Hepatocyte (in vitro differentiated cells): ENCODE measurements at regions not wholly inside any gene's neighbourhood (a gene's known extent, or its start where the extent isn't known, plus 50 kb on each side); places are given as distances from the start of the nearest gene placed in this dataset.
"Not testable (repeated sequence)": the region's sequence is repeated elsewhere in the genome, so short reads cannot be mapped to it uniquely, and the experiment has no call there.

Source experiments
- DNase-seq: peaks from one replicate; pipeline ENCODE4 v3.0.0-alpha.2; 2016; ENCODE audit warnings: low spot score
- H2AFZ ChIP-seq: fragments of 200-600 bp; sonication (generic); 2 replicates; pipeline ENCODE4 v1.6.0; 2016; ENCODE audit warnings: antibody characterized with exemption, mild to moderate bottlenecking
- H3K27ac ChIP-seq: fragments of 200-600 bp; sonication (generic); 2 replicates; pipeline ENCODE4 v1.5.1; 2016; ENCODE audit warnings: mild to moderate bottlenecking
- H3K27me3 ChIP-seq: fragments of 200-600 bp; sonication (generic); 2 replicates; pipeline ENCODE4 v1.6.1; 2016
- H3K36me3 ChIP-seq: fragments of 200-600 bp; sonication (generic); replicated peaks from 2 replicates; pipeline ENCODE4 v1.5.1; 2016; ENCODE audit warnings: low read depth; ENCODE audit not compliant: insufficient read depth
- H3K4me1 ChIP-seq: fragments of 200-600 bp; sonication (generic); 2 replicates; pipeline ENCODE4 v1.5.1; 2016; ENCODE audit warnings: mild to moderate bottlenecking, moderate library complexity; ENCODE audit not compliant: insufficient read depth
- H3K4me2 ChIP-seq: fragments of 200-600 bp; sonication (generic); 2 replicates; pipeline ENCODE4 v1.6.0; 2016
- H3K4me3 ChIP-seq: fragments of 200-600 bp; sonication (generic); 2 replicates; pipeline ENCODE4 v1.5.1; 2016; ENCODE audit warnings: mild to moderate bottlenecking
- H3K79me2 ChIP-seq: fragments of 200-600 bp; sonication (generic); 2 replicates; pipeline ENCODE4 v1.6.0; 2017; ENCODE audit warnings: mild to moderate bottlenecking
- H3K9me2 ChIP-seq: fragments of 200-600 bp; sonication (generic); replicated peaks from 2 replicates; pipeline ENCODE4 v1.6.0; 2017; ENCODE audit warnings: mild to moderate bottlenecking; ENCODE audit not compliant: insufficient read depth
- H3K9me3 ChIP-seq: fragments of 200-600 bp; sonication (generic); 2 replicates; pipeline ENCODE4 v1.5.1; 2016; ENCODE audit warnings: low read depth, mild to moderate bottlenecking
- H4K20me1 ChIP-seq: fragments of 200-600 bp; sonication (generic); 2 replicates; pipeline ENCODE4 v1.6.0; 2016; ENCODE audit warnings: mild to moderate bottlenecking; ENCODE audit not compliant: insufficient read depth, poor library complexity, severe bottlenecking
- EZH2 ChIP-seq: fragments of 200-600 bp; sonication (generic); IDR thresholded peaks from 2 replicates; pipeline ENCODE4 v1.6.1; 2016; ENCODE audit warnings: antibody characterized with exemption, mild to moderate bottlenecking, borderline replicate concordance
- EZH2phosphoT487 ChIP-seq: fragments of 200-600 bp; sonication (generic); IDR thresholded peaks from one replicate; pipeline ENCODE4 v1.6.1; 2018; ENCODE audit warnings: antibody characterized with exemption, mild to moderate bottlenecking, low read depth, moderate library complexity; ENCODE audit not compliant: unreplicated experiment, severe bottlenecking
- WGBS: methylation state at CpG from one replicate; pipeline ENCODE4 v1.1.6; 2016; ENCODE audit warnings: low lambda C conversion rate; ENCODE audit errors: missing lambda C conversion rate; 5-methylcytosine and 5-hydroxymethylcytosine counted together
- TF ChIP-seq, protein P1 (sequence below): fragments of 200-600 bp; sonication (generic); IDR thresholded peaks from 2 replicates; pipeline ENCODE4 v1.5.1; 2016; ENCODE audit warnings: antibody characterized with exemption, mild to moderate bottlenecking; ENCODE audit not compliant: poor library complexity

DNA sequence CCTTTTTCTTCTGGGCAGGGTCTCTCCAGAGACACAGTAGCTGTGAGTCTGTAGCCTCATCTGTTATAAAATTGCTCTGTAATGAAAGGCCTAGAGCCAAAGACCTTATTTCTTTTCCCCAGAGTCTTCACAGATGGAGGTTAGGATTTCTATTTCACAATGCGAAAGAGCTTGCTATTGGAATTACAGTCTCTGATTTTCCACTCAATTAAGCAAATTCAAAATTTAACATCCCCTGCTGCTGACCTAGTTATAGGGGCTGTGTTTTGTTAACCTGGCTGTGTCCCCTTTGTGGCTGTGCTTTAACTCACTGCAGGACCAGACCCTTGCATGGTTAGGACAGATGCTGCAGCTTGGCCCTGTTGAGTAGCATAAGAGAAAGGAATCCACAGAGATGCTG is 190.3 kb upstream of the NMUR2 start:
- no peak overlapping the region for H3K4me2 ChIP-seq
- H3K4me3 ChIP-seq: no peak overlapping the region
- H3K27me3 ChIP-seq: no peaks in the 10 kb centered on the region
- no peaks in the 10 kb centered on the region for H3K36me3 ChIP-seq
- no peak for DNase-seq
- H3K9me3 ChIP-seq: no peaks in the 10 kb centered on the region
- H3K9me2 ChIP-seq: no peaks in the 10 kb centered on the region
- H2AFZ ChIP-seq: no peak overlapping the region
- no peak overlapping the region for H3K27ac ChIP-seq
- H4K20me1 ChIP-seq: no peaks in the 10 kb centered on the region
- TF ChIP-seq EZH2 (no peak), EZH2phosphoT487 (no peak)
- TF ChIP-seq, protein P1, sequence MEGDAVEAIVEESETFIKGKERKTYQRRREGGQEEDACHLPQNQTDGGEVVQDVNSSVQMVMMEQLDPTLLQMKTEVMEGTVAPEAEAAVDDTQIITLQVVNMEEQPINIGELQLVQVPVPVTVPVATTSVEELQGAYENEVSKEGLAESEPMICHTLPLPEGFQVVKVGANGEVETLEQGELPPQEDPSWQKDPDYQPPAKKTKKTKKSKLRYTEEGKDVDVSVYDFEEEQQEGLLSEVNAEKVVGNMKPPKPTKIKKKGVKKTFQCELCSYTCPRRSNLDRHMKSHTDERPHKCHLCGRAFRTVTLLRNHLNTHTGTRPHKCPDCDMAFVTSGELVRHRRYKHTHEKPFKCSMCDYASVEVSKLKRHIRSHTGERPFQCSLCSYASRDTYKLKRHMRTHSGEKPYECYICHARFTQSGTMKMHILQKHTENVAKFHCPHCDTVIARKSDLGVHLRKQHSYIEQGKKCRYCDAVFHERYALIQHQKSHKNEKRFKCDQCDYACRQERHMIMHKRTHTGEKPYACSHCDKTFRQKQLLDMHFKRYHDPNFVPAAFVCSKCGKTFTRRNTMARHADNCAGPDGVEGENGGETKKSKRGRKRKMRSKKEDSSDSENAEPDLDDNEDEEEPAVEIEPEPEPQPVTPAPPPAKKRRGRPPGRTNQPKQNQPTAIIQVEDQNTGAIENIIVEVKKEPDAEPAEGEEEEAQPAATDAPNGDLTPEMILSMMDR: no peak
- H3K4me1 ChIP-seq: no peaks in the 10 kb centered on the region
- no peaks in the 10 kb centered on the region for H3K79me2 ChIP-seq
- 96% methylated on average over 1 of the region's 1 CpG for WGBS

DNA sequence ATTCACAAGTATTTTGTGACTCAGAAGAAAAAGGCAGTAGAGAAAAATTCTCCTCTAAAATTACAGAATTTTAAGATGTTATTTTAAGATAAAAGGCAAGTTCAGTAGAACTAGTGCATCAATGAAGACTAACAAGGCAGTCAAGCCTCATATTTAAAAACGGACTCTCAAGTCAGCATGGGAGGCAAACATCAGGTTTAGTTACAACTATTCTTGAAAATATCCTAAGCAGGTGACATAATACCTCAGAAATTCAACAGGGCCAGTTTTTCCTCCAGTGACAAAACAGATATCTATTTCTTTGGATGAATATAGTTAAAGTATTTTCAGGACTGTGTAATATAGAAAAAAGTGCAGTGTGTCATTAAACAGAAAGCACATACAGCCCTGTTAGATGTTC is 194.0 kb upstream of the NMUR2 start:
- H3K27me3 ChIP-seq: no peaks in the 10 kb centered on the region
- no peak overlapping the region for H3K4me3 ChIP-seq
- no peak overlapping the region for H2AFZ ChIP-seq
- H3K4me1 ChIP-seq: no peaks in the 10 kb centered on the region
- H3K36me3 ChIP-seq: no peaks in the 10 kb centered on the region
- TF ChIP-seq EZH2: no peak
- no peak for TF ChIP-seq EZH2phosphoT487
- TF ChIP-seq, protein P1: no peak
- no peaks in the 10 kb centered on the region for H3K9me2 ChIP-seq
- no peak for DNase-seq
- no peaks in the 10 kb centered on the region for H3K9me3 ChIP-seq
- no peak overlapping the region for H3K4me2 ChIP-seq
- 78% methylated on average over 1 of the region's 1 CpG for WGBS
- no peak overlapping the region for H3K27ac ChIP-seq
- no peaks in the 10 kb centered on the region for H3K79me2 ChIP-seq
- H4K20me1 ChIP-seq: no peaks in the 10 kb centered on the region

GRCh38 chr5:152601806-152602732 is 197.0 kb upstream of the NMUR2 start:
- Histone ChIP-seq H3K4me3 (no peak overlapping the region), H3K4me1 (no peaks in the 10 kb centered on the region), H3K36me3 (no peaks in the 10 kb centered on the region), H3K9me3 (no peaks in the 10 kb centered on the region), H3K9me2 (no peaks in the 10 kb centered on the region), H3K27ac (no peak overlapping the region), H3K4me2 (no peak overlapping the region), H2AFZ (no peak overlapping the region), H3K27me3 (no peaks in the 10 kb centered on the region), H3K79me2 (no peaks in the 10 kb centered on the region), H4K20me1 (no peaks in the 10 kb centered on the region)
- WGBS: 44% methylated on average over 2 of the region's 2 CpGs
- no peak for DNase-seq
- TF ChIP-seq, protein P1: no peak
- TF ChIP-seq EZH2: no peak
- no peak for TF ChIP-seq EZH2phosphoT487

DNA sequence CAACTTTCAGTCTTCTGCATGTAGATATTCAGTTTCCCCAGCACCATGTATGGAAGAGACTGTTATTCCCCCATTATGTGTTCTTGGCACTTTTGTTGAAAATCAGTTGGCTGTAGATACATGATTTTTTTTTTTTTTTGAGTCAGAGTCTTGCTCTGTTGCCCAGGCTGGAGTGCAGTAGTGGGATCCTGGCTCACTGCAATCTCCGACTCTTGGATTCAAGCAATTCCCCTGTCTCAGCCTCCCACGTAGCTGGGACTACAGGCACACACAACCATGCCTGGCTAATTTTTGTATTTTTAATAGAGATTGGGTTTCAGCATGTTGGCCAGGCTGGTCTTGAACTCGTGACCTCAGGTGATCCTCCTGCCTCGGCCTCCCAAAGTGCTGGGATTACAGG is 201.0 kb upstream of the NMUR2 start:
- H3K9me2 ChIP-seq, H3K36me3 ChIP-seq, H3K27me3 ChIP-seq, H3K79me2 ChIP-seq, H2AFZ ChIP-seq, H3K4me1 ChIP-seq, DNase-seq, H3K4me2 ChIP-seq, H3K4me3 ChIP-seq, H3K9me3 ChIP-seq, H3K27ac ChIP-seq, H4K20me1 ChIP-seq: not testable (repeated sequence)
- WGBS: 88% methylated on average over 4 of the region's 4 CpGs
